ENCODE measurements at regions not wholly inside any gene's neighbourhood (a gene's known extent, or its start where the extent isn't known, plus 50 kb on each side); places are given as distances from the start of the nearest gene placed in this dataset.

- no peaks in the 10 kb centered on the region for H3F3A ChIP-seq (ENCODE audit: control insufficient read depth, insufficient read depth)
- H3K9me3 ChIP-seq (ENCODE audit: control insufficient read depth, insufficient read depth, low read length): no peaks in the 10 kb centered on the region
- no peak overlapping the region for H3K4me2 ChIP-seq (ENCODE audit: low read length)
- no peak overlapping the region for H3K27ac ChIP-seq (ENCODE audit: low read depth, low read length)
- TF ChIP-seq EZH2phosphoT487 (IDR thresholded peaks at IDR 0.05; ENCODE audit: borderline replicate concordance, low read length) (no peak), CTCF (IDR thresholded peaks at IDR 0.05; ENCODE audit: low read depth, low read length, poor library complexity, severe bottlenecking) (no peak)
- no peak overlapping the region for H3K4me3 ChIP-seq (ENCODE audit: low read length)
- H3K79me2 ChIP-seq (ENCODE audit: control insufficient read depth, low read length): no peaks in the 10 kb centered on the region
- H3K9me2 ChIP-seq (replicated peaks; ENCODE audit: control insufficient read depth, low read length): no peaks in the 10 kb centered on the region
- no peaks in the 10 kb centered on the region for H4K20me1 ChIP-seq (ENCODE audit: control insufficient read depth, insufficient read depth, low read depth, low read length)
- H3K4me1 ChIP-seq (ENCODE audit: control insufficient read depth, low read length): no peaks in the 10 kb centered on the region
- no peaks in the 10 kb centered on the region for H3K27me3 ChIP-seq (ENCODE audit: control insufficient read depth, low read length)
- H3K36me3 ChIP-seq (ENCODE audit: control insufficient read depth, low read length): no peaks in the 10 kb centered on the region
Measured at GRCh38 chr6:23704479-23705052, 421.4 kb upstream of the NRSN1 start.

DNA sequence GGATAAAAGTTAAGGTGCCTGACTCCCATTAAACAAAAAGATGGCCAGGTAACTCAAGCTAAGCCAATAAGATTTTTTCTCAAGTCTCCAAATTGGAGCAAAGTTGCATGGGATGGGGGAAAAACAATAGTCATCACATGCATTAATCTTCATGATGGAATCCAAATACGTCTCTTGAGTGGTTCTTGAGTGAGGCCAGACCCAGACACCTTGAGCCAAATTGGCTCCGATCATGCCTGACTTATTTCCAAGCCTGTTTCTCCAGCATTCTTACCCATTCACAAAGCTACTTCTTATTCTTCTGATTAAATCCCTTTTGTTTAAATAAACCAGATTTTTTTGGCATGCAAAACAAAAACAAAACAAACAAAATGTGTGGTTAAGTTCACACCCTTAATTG is 420.3 kb upstream of the NRSN1 start:
- no peak overlapping the region for H3K4me2 ChIP-seq (ENCODE audit: low read length)
- H3K27me3 ChIP-seq (ENCODE audit: control insufficient read depth, low read length): no peaks in the 10 kb centered on the region
- H3K27ac ChIP-seq (ENCODE audit: low read depth, low read length): no peak overlapping the region
- H3K4me1 ChIP-seq (ENCODE audit: control insufficient read depth, low read length): no peaks in the 10 kb centered on the region
- TF ChIP-seq CTCF (IDR thresholded peaks at IDR 0.05; ENCODE audit: low read depth, low read length, poor library complexity, severe bottlenecking) (no peak), EZH2phosphoT487 (IDR thresholded peaks at IDR 0.05; ENCODE audit: borderline replicate concordance, low read length) (no peak)
- H3K9me2 ChIP-seq (replicated peaks; ENCODE audit: control insufficient read depth, low read length): no peaks in the 10 kb centered on the region
- no peaks in the 10 kb centered on the region for H3K36me3 ChIP-seq (ENCODE audit: control insufficient read depth, low read length)
- H4K20me1 ChIP-seq (ENCODE audit: control insufficient read depth, insufficient read depth, low read depth, low read length): no peaks in the 10 kb centered on the region
- no peaks in the 10 kb centered on the region for H3K79me2 ChIP-seq (ENCODE audit: control insufficient read depth, low read length)
- no peak overlapping the region for H3K4me3 ChIP-seq (ENCODE audit: low read length)
- no peaks in the 10 kb centered on the region for H3F3A ChIP-seq (ENCODE audit: control insufficient read depth, insufficient read depth)
- no peaks in the 10 kb centered on the region for H3K9me3 ChIP-seq (ENCODE audit: control insufficient read depth, insufficient read depth, low read length)

GRCh38 chr6:23712756-23713155 is 413.3 kb upstream of the NRSN1 start:
- Histone ChIP-seq H3K27ac (ENCODE audit: low read depth, low read length) (no peak overlapping the region), H3K9me3 (ENCODE audit: control insufficient read depth, insufficient read depth, low read length) (no peaks in the 10 kb centered on the region), H3K79me2 (ENCODE audit: control insufficient read depth, low read length) (no peaks in the 10 kb centered on the region), H3K36me3 (ENCODE audit: control insufficient read depth, low read length) (no peaks in the 10 kb centered on the region), H3K4me1 (ENCODE audit: control insufficient read depth, low read length) (no peaks in the 10 kb centered on the region), H3F3A (ENCODE audit: control insufficient read depth, insufficient read depth) (no peaks in the 10 kb centered on the region), H3K9me2 (replicated peaks; ENCODE audit: control insufficient read depth, low read length) (no peaks in the 10 kb centered on the region), H3K4me2 (ENCODE audit: low read length) (no peak overlapping the region), H3K27me3 (ENCODE audit: control insufficient read depth, low read length) (no peaks in the 10 kb centered on the region), H4K20me1 (ENCODE audit: control insufficient read depth, insufficient read depth, low read depth, low read length) (no peaks in the 10 kb centered on the region), H3K4me3 (ENCODE audit: low read length) (no peak overlapping the region)
- TF ChIP-seq EZH2phosphoT487 (IDR thresholded peaks at IDR 0.05; ENCODE audit: borderline replicate concordance, low read length) (no peak), CTCF (IDR thresholded peaks at IDR 0.05; ENCODE audit: low read depth, low read length, poor library complexity, severe bottlenecking) (no peak)

All from DOHH2 (cell line).